Neural cell (in vitro differentiated cells): ENCODE measurements at regions not wholly inside any gene's neighbourhood (a gene's known extent, or its start where the extent isn't known, plus 50 kb on each side); places are given as distances from the start of the nearest gene placed in this dataset.

Experiments
- H2AFZ ChIP-seq: fragments of 200-600, 300-800 bp; sonication (generic), shearing (Covaris generic); 2 replicates; pipeline ENCODE4 v1.6.0; 2014; ENCODE audit warnings: low read depth, mild to moderate bottlenecking, antibody characterized with exemption, low read length, moderate library complexity
- H3F3A ChIP-seq: fragments of 200-600 bp; shearing (Covaris generic); 2 replicates; pipeline ENCODE4 v1.6.1; 2016; ENCODE audit warnings: mild to moderate bottlenecking, moderate library complexity, mixed read lengths, antibody characterized with exemption, low read length; ENCODE audit not compliant: insufficient read depth, poor library complexity, severe bottlenecking
- H3K27ac ChIP-seq: fragments of 200-600, 300-800 bp; sonication (generic), shearing (Covaris generic); 2 replicates; pipeline ENCODE4 v1.5.1; 2014; ENCODE audit warnings: mild to moderate bottlenecking, low read length, moderate library complexity
- H3K27me3 ChIP-seq: fragments of 300-800, 200-600 bp; sonication (generic), shearing (Covaris generic); 2 replicates; pipeline ENCODE4 v1.6.0; 2014; ENCODE audit warnings: mild to moderate bottlenecking, low read depth, low read length, moderate library complexity; ENCODE audit not compliant: insufficient read depth
- H3K36me3 ChIP-seq: fragments of 300-800, 200-600 bp; sonication (generic), shearing (Covaris generic); 2 replicates; pipeline ENCODE4 v1.5.1; 2014; ENCODE audit warnings: mild to moderate bottlenecking, antibody characterized with exemption, low read length, moderate library complexity; ENCODE audit not compliant: insufficient read depth
- H3K4me2 ChIP-seq: fragments of 300-800, 200-600 bp; sonication (generic), shearing (Covaris generic); 2 replicates; pipeline ENCODE4 v1.6.0; 2014; ENCODE audit warnings: mild to moderate bottlenecking, low read length
- H3K4me3 ChIP-seq: fragments of 300-800, 200-600 bp; sonication (generic), shearing (Covaris generic); 2 replicates; pipeline ENCODE4 v1.5.1; 2014; ENCODE audit warnings: mild to moderate bottlenecking, low read length, moderate library complexity
- H3K79me2 ChIP-seq: fragments of 200-600 bp; shearing (Covaris generic); replicated peaks from 2 replicates; pipeline ENCODE4 v1.6.0; 2014; ENCODE audit warnings: mild to moderate bottlenecking, low read length, moderate library complexity; ENCODE audit not compliant: insufficient read depth
- H3K9ac ChIP-seq: fragments of 300-800, 200-600 bp; sonication (generic), shearing (Covaris generic); 2 replicates; pipeline ENCODE4 v1.6.1; 2016; ENCODE audit warnings: mild to moderate bottlenecking, low read length, mixed read lengths
- H3K9me2 ChIP-seq: fragments of 200-600 bp; shearing (Covaris generic); 2 replicates; pipeline ENCODE4 v1.6.1; 2016; ENCODE audit warnings: mild to moderate bottlenecking, low read length, mixed read lengths; ENCODE audit not compliant: insufficient read depth
- H3K9me3 ChIP-seq: fragments of 200-600, 300-800 bp; sonication (generic), shearing (Covaris generic); 2 replicates; pipeline ENCODE4 v1.6.1; 2016; ENCODE audit warnings: mild to moderate bottlenecking, mixed run types, low read length, moderate library complexity, mixed read lengths
- H4K20me1 ChIP-seq: fragments of 200-600 bp; shearing (Covaris generic); 2 replicates; pipeline ENCODE4 v1.6.1; 2016; ENCODE audit warnings: mild to moderate bottlenecking, mixed run types; ENCODE audit not compliant: insufficient read depth
- CTCF ChIP-seq: fragments of 450-650 bp; IDR thresholded peaks from 2 replicates; pipeline ENCODE4 v1.5.1; 2014; ENCODE audit warnings: antibody characterized with exemption, mild to moderate bottlenecking, moderate library complexity; ENCODE audit not compliant: poor library complexity, severe bottlenecking
- EP300 ChIP-seq: fragments of 450-650 bp; conservative IDR thresholded peaks from 2 replicates; pipeline ENCODE4 v1.6.1; 2014; ENCODE audit warnings: antibody characterized with exemption, mild to moderate bottlenecking, moderate library complexity; ENCODE audit not compliant: poor library complexity, severe bottlenecking
- EZH2 ChIP-seq: fragments of 200-600, 300-800 bp; shearing (Covaris generic), sonication (generic); IDR thresholded peaks from 2 replicates; pipeline ENCODE4 v1.6.1; 2014; ENCODE audit warnings: antibody characterized with exemption, low read length, borderline replicate concordance, mild to moderate bottlenecking; ENCODE audit not compliant: insufficient read depth, poor library complexity, severe bottlenecking
- MXI1 ChIP-seq: fragments of 450-650 bp; conservative IDR thresholded peaks from 2 replicates; pipeline ENCODE4 v1.6.1; 2014; ENCODE audit warnings: antibody characterized with exemption, mild to moderate bottlenecking; ENCODE audit not compliant: poor library complexity, severe bottlenecking
- POLR2AphosphoS5 ChIP-seq: IDR thresholded peaks from 2 replicates; pipeline ENCODE4 v1.6.1; 2012
- RAD21 ChIP-seq: fragments of 450-650 bp; conservative IDR thresholded peaks from 2 replicates; pipeline ENCODE4 v1.6.1; 2014; ENCODE audit warnings: antibody characterized with exemption, mild to moderate bottlenecking, moderate library complexity
- REST ChIP-seq: IDR thresholded peaks from 2 replicates; pipeline ENCODE4 v1.6.1; 2012; ENCODE audit warnings: borderline replicate concordance
- SMC3 ChIP-seq: fragments of 450-650 bp; conservative IDR thresholded peaks from 2 replicates; pipeline ENCODE4 v1.6.1; 2014; ENCODE audit warnings: antibody characterized with exemption, mild to moderate bottlenecking, moderate library complexity; ENCODE audit not compliant: poor library complexity
- TAF1 ChIP-seq: IDR thresholded peaks from 2 replicates; pipeline ENCODE4 v1.6.1; 2012; ENCODE audit warnings: low read depth

GRCh38 chr20:39181490-39181889 lies 219.3 kb downstream of the DHX35 start:
- H2AFZ ChIP-seq: no peak overlapping the region
- no peaks in the 10 kb centered on the region for H4K20me1 ChIP-seq

GRCh38 chr20:39176457-39176856 lies 214.3 kb downstream of the DHX35 start:
- no peak overlapping the region for H3K27ac ChIP-seq
- H3K9me3 ChIP-seq: no peaks in the 10 kb centered on the region
- no peaks in the 10 kb centered on the region for H3K27me3 ChIP-seq
- no peak overlapping the region for H3K4me2 ChIP-seq
- no peak for TF ChIP-seq POLR2AphosphoS5
- no peak for TF ChIP-seq CTCF
- TF ChIP-seq EZH2: no peak
- no peak for TF ChIP-seq RAD21
- H3K9me2 ChIP-seq: no peaks in the 10 kb centered on the region
- no peak overlapping the region for H3K4me3 ChIP-seq
- H3K79me2 ChIP-seq: no peaks in the 10 kb centered on the region
- H3K9ac ChIP-seq: no peak overlapping the region
- no peak overlapping the region for H2AFZ ChIP-seq
- no peaks in the 10 kb centered on the region for H3K36me3 ChIP-seq
- no peaks in the 10 kb centered on the region for H4K20me1 ChIP-seq
- H3F3A ChIP-seq: no peaks in the 10 kb centered on the region

More at GRCh38 chr20:39181490-39181889, 219.3 kb downstream of the DHX35 start:
- H3F3A ChIP-seq: no peaks in the 10 kb centered on the region
- H3K9me2 ChIP-seq: no peaks in the 10 kb centered on the region
- H3K4me2 ChIP-seq: no peak overlapping the region
- no peaks in the 10 kb centered on the region for H3K27me3 ChIP-seq
- no peak overlapping the region for H3K9ac ChIP-seq
- no peaks in the 10 kb centered on the region for H3K79me2 ChIP-seq
- no peak overlapping the region for H3K27ac ChIP-seq
- H3K9me3 ChIP-seq: peaks cover 12% of the 10 kb centered on the region
- TF ChIP-seq RAD21: no peak
- no peak for TF ChIP-seq EP300
- TF ChIP-seq EZH2: no peak
- no peak for TF ChIP-seq SMC3
- no peak for TF ChIP-seq REST
- TF ChIP-seq POLR2AphosphoS5: no peak
- no peak for TF ChIP-seq CTCF
- TF ChIP-seq MXI1: no peak
- no peak for TF ChIP-seq TAF1
- H3K36me3 ChIP-seq: no peaks in the 10 kb centered on the region
- H3K4me3 ChIP-seq: no peak overlapping the region
